ENCODE measurements at regions not wholly inside any gene's neighbourhood (a gene's known extent, or its start where the extent isn't known, plus 50 kb on each side); places are given as distances from the start of the nearest gene placed in this dataset.

DNA sequence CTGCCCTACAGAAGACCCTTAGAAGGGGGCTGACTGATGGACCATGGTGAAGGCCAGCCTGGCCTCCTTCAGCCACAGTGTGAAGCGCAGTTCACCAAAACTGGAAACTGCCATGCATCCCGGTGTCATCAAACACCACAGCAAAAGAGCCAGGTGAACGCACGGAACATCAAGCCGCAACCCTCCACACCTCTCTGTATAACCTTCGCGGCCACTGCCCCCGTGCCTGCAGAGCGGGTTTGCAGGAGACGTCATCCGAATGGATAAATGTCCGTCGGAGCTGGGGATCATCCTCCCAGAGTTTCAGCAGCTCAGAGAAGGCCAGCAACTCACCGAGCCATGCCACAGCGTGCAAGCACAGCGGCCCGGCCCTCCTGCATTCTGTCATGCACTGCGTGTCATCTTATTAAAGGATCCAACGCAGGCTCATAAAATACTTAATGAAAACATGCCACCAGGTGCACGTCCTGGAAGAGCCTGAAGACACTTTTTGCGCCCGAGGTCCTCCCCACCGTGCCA lies 309.9 kb downstream of the BRD1 start:
- TF ChIP-seq, protein P1, sequence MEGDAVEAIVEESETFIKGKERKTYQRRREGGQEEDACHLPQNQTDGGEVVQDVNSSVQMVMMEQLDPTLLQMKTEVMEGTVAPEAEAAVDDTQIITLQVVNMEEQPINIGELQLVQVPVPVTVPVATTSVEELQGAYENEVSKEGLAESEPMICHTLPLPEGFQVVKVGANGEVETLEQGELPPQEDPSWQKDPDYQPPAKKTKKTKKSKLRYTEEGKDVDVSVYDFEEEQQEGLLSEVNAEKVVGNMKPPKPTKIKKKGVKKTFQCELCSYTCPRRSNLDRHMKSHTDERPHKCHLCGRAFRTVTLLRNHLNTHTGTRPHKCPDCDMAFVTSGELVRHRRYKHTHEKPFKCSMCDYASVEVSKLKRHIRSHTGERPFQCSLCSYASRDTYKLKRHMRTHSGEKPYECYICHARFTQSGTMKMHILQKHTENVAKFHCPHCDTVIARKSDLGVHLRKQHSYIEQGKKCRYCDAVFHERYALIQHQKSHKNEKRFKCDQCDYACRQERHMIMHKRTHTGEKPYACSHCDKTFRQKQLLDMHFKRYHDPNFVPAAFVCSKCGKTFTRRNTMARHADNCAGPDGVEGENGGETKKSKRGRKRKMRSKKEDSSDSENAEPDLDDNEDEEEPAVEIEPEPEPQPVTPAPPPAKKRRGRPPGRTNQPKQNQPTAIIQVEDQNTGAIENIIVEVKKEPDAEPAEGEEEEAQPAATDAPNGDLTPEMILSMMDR (IDR thresholded peaks at IDR 0.05) = no peak
- TF ChIP-seq POLR2AphosphoS5 (IDR thresholded peaks at IDR 0.05) = no peak
